ENCODE measurements at regions not wholly inside any gene's neighbourhood (a gene's known extent, or its start where the extent isn't known, plus 50 kb on each side); places are given as distances from the start of the nearest gene placed in this dataset.

DNA sequence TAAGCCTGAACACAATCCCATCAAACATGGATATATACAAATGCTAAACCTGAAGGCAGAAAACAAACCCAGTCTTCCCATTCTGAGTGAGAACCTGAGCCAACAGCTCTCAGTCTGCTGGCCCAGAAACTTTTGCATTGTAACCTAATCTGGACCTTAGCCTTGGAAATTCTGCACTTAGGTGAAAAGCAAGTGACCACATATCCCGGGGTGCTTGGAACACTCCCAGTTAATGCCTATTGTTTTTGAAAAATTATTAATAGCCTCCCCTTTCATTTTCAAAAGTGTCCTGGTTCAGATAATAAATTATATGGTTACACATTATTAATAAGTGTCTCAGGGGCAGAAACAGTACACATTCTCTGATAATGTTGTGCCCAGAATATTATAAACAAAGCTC lies 228.3 kb upstream of the TARS1 start:
- Histone ChIP-seq H3K4me1 (ENCODE audit: control insufficient read depth, low read depth, low read length) (no peaks in the 10 kb centered on the region), H3K9me3 (ENCODE audit: control insufficient read depth, low read depth, low read length) (no peaks in the 10 kb centered on the region), H3K9ac (ENCODE audit: low read length) (no peak overlapping the region), H3K36me3 (ENCODE audit: control insufficient read depth, low read depth, low read length) (no peaks in the 10 kb centered on the region), H3K27me3 (ENCODE audit: control insufficient read depth, insufficient read depth, low read length) (no peaks in the 10 kb centered on the region), H3K27ac (ENCODE audit: low read length) (no peak overlapping the region), H3K4me3 (ENCODE audit: low read length) (no peak overlapping the region)

DNA sequence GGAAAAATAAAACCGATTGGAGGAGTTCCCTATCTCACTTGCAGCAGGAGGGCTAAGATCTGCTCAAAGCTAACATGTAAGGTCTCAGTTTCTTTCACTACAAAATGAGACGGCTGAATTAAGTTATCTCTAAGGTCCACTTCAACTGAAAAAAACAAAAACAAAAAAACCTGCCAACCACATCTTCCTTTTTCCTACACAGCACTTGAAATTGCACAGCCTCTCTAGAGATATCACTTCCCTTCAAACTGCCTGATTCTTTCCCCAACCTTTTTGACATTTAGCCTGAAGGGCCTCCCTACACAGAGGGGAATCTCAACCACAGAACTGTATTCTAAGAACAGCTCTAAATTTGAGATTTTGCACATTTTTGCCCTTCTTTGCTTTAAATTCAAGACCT lies 227.9 kb upstream of the TARS1 start:
- Histone ChIP-seq H3K9me3 (ENCODE audit: control insufficient read depth, low read depth, low read length) (no peaks in the 10 kb centered on the region), H3K9ac (ENCODE audit: low read length) (no peak overlapping the region)

DNA sequence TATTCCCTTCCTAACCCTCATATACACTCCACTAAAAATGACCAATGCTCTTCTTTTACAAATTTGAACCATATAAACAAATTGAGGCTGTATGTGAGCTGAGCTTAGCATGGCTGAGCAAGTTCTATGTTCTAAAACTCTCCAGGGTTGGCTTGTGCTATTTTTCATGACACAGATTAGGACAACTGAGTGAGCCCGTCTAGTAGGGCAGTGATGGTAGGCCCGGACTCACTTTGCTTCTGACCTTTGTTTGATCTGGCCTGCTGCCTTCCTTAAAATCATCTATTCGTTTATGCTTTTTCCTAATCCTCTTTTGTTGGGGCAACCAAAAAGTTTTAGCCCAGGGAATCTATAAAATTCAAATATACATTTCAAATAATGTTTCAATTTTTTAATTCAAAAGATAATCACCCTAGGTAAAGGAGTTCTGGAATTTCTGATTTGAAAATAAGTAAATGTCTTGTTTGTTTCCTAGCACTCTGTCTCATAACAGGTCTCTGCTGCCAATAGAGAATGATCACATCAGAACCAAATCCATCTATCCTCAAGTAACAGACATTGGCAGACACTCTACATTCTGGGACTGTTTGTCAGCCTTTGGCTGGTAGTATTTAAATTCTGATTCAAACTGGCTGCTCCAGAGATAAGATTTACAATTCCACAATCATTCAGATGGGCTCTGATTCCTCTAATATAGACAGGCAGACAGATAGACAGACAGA lies 217.0 kb upstream of the TARS1 start:
- no peaks in the 10 kb centered on the region for H3K9me3 ChIP-seq (ENCODE audit: control insufficient read depth, low read depth, low read length)
- no peak overlapping the region for H3K27ac ChIP-seq (ENCODE audit: low read length)
- H3K36me3 ChIP-seq (ENCODE audit: control insufficient read depth, low read depth, low read length), result no peaks in the 10 kb centered on the region
- H3K27me3 ChIP-seq (ENCODE audit: control insufficient read depth, insufficient read depth, low read length), result no peaks in the 10 kb centered on the region
- peaks cover 8% of the 10 kb centered on the region for H3K4me1 ChIP-seq (ENCODE audit: control insufficient read depth, low read depth, low read length)
- no peak overlapping the region for H3K4me3 ChIP-seq (ENCODE audit: low read length)
- no peak overlapping the region for H3K9ac ChIP-seq (ENCODE audit: low read length)

More for the DNA sequence above, 227.9 kb upstream of the TARS1 start:
- Histone ChIP-seq H3K4me1 (ENCODE audit: control insufficient read depth, low read depth, low read length) (no peaks in the 10 kb centered on the region), H3K27ac (ENCODE audit: low read length) (no peak overlapping the region), H3K4me3 (ENCODE audit: low read length) (no peak overlapping the region), H3K36me3 (ENCODE audit: control insufficient read depth, low read depth, low read length) (no peaks in the 10 kb centered on the region), H3K27me3 (ENCODE audit: control insufficient read depth, insufficient read depth, low read length) (no peaks in the 10 kb centered on the region)

DNA sequence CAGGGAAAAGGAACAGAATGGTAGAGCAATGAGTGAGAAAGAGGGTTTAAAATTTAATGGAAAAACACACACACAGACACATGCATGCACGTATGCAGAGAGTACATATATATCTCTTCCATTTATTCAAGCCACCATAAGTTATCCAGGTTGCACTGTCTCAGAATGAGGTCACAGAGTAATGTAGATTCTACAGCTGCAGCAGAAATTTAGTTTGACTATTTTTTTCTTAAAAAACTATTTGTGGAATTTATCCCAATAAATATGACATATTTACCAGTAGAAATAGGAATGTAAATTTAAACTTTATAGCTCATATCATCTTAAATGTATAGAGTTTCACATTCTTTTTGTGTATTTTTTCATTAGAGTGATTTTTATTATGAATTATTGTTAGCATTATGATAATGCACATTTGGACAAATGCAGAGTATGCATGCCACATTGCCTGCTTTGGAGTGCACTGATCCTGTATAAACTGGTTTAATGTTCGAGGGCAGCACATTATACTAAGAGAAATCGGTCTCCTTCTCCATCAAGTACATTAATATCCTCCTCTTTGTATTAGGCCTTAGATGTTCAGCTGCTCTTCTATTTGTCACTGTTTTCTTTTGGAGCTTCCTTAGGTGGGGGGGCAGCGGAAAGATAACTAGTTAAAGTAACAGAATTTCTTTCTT lies 216.3 kb upstream of the TARS1 start:
- no peak overlapping the region for H3K9ac ChIP-seq (ENCODE audit: low read length)
- H3K4me3 ChIP-seq (ENCODE audit: low read length), result no peak overlapping the region
- no peaks in the 10 kb centered on the region for H3K36me3 ChIP-seq (ENCODE audit: control insufficient read depth, low read depth, low read length)
- peaks cover 8% of the 10 kb centered on the region for H3K4me1 ChIP-seq (ENCODE audit: control insufficient read depth, low read depth, low read length)
- no peaks in the 10 kb centered on the region for H3K9me3 ChIP-seq (ENCODE audit: control insufficient read depth, low read depth, low read length)
- H3K27ac ChIP-seq (ENCODE audit: low read length), result no peak overlapping the region
- H3K27me3 ChIP-seq (ENCODE audit: control insufficient read depth, insufficient read depth, low read length), result no peaks in the 10 kb centered on the region

DNA sequence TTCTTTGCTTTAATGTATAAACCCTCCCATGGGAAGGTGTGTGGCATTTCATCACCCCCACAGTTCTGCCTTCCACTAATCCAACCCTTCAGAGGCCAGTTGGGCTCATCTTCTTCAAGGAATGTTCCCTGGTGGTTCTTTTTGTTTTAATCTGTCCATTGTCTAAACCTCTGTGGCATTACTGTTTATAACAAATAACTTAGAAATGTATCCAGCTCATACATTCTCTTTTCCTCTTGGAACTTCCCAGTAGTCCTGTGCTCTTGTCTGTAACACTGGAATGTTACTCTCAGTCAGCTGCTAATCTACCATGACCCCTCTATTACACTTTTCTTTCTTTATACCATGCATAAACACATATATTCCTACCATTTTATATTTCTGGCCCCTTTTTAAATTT lies 213.5 kb upstream of the TARS1 start:
- H3K27ac ChIP-seq (ENCODE audit: low read length), result no peak overlapping the region
- no peaks in the 10 kb centered on the region for H3K9me3 ChIP-seq (ENCODE audit: control insufficient read depth, low read depth, low read length)
- no peak overlapping the region for H3K4me3 ChIP-seq (ENCODE audit: low read length)
- peaks cover 8% of the 10 kb centered on the region for H3K4me1 ChIP-seq (ENCODE audit: control insufficient read depth, low read depth, low read length)
- H3K9ac ChIP-seq (ENCODE audit: low read length), result no peak overlapping the region
- no peaks in the 10 kb centered on the region for H3K36me3 ChIP-seq (ENCODE audit: control insufficient read depth, low read depth, low read length)
- H3K27me3 ChIP-seq (ENCODE audit: control insufficient read depth, insufficient read depth, low read length), result no peaks in the 10 kb centered on the region

DNA sequence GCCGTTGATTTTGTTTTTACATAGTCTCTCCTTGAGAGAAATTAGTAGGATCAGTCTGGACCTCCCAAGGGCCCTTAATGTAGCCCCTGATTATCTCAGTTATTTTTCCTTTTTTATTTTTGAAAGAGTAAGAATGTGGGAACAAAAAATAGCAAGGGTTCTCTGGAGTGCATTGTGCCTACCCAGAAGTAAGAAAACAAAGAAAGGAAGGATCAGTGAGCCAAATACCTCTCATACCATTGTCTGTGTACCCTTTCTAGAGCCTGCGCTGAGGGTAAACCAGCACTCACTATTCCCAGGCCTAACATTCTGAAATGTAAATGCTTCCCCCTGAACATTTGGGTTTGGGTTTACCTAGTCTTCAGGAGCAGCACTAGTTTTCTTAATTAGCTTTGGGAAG lies 213.0 kb upstream of the TARS1 start:
- H3K27ac ChIP-seq (ENCODE audit: low read length), result no peak overlapping the region
- H3K4me3 ChIP-seq (ENCODE audit: low read length), result no peak overlapping the region
- H3K9ac ChIP-seq (ENCODE audit: low read length), result no peak overlapping the region

DNA sequence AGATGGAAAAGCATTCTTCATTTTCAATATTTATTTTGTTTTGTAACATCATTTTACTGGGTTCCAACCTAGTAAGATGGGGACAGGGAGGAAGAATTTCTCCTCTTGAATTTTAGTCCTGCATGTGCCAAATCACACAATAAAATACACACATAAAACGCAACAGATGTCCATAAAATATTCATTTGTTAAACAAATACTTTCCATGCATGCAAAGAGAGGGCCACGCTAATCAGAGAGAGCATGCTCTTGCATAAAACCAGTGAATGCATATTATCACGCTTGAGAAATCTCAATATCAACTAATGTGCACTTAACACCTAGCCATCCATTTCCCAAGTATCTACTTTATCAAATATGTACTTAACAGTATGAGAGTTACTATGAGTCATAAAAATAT lies 212.6 kb upstream of the TARS1 start:
- H3K9me3 ChIP-seq (ENCODE audit: control insufficient read depth, low read depth, low read length), result no peaks in the 10 kb centered on the region
- H3K36me3 ChIP-seq (ENCODE audit: control insufficient read depth, low read depth, low read length), result no peaks in the 10 kb centered on the region
- no peak overlapping the region for H3K9ac ChIP-seq (ENCODE audit: low read length)
- peaks cover 8% of the 10 kb centered on the region for H3K4me1 ChIP-seq (ENCODE audit: control insufficient read depth, low read depth, low read length)
- H3K4me3 ChIP-seq (ENCODE audit: low read length), result no peak overlapping the region
- no peaks in the 10 kb centered on the region for H3K27me3 ChIP-seq (ENCODE audit: control insufficient read depth, insufficient read depth, low read length)
- no peak overlapping the region for H3K27ac ChIP-seq (ENCODE audit: low read length)

More for the DNA sequence above, 213.0 kb upstream of the TARS1 start:
- Histone ChIP-seq H3K9me3 (ENCODE audit: control insufficient read depth, low read depth, low read length) (no peaks in the 10 kb centered on the region), H3K4me1 (ENCODE audit: control insufficient read depth, low read depth, low read length) (peaks cover 8% of the 10 kb centered on the region), H3K36me3 (ENCODE audit: control insufficient read depth, low read depth, low read length) (no peaks in the 10 kb centered on the region), H3K27me3 (ENCODE audit: control insufficient read depth, insufficient read depth, low read length) (no peaks in the 10 kb centered on the region)

DNA sequence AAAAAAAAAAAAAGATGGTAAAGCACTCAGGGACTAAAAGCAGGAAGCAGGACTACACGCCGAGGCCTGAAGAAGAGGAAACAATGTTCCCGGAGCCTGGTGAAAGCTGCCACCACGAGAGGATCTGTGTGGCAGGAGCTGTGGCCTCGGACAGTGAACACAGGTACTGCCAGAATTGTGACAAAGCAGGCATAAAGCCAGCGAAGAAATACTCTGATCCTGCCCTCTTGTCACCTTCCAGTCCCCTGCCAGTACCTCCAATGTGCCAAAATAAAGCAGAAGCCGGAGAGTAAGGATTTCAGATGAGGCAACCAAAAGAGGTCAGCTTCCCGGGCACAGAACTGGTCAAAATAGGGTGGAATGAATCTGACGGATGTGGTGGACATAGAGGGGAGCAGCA lies 211.5 kb upstream of the TARS1 start:
- Histone ChIP-seq H3K9ac (ENCODE audit: low read length) (no peak overlapping the region), H3K27me3 (ENCODE audit: control insufficient read depth, insufficient read depth, low read length) (no peaks in the 10 kb centered on the region), H3K4me3 (ENCODE audit: low read length) (no peak overlapping the region), H3K27ac (ENCODE audit: low read length) (no peak overlapping the region), H3K36me3 (ENCODE audit: control insufficient read depth, low read depth, low read length) (no peaks in the 10 kb centered on the region), H3K4me1 (ENCODE audit: control insufficient read depth, low read depth, low read length) (peaks cover 8% of the 10 kb centered on the region), H3K9me3 (ENCODE audit: control insufficient read depth, low read depth, low read length) (no peaks in the 10 kb centered on the region)

DNA sequence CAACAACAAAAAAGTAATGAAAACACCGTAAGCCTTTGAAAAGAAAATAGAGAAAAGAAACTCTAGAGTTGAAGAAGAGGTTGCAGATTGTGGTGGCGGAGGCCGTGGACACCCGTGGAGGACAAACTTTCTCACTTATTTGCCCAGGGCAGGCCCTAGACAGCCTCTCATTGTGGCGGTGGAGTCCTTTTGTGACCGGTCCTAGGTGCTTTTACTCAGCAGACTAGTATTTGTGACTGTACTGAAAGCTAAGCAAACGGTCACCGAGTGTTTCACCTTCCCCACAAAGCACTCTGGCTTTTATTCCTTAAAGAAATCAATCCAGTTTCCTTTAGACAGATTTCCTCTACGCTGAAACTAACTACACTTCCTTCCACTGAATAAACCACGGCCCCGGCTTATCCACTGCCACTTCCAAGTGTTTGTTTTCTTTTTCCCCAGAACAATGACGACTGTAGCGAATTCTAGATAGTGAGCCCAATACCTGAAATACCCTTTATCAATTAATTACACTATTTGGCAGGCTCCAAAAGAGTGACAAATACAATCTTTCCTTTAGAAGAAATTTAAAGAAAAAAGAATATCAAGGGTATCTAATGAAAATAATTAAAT lies 210.2 kb upstream of the TARS1 start:
- Histone ChIP-seq H3K27me3 (ENCODE audit: control insufficient read depth, insufficient read depth, low read length) (no peaks in the 10 kb centered on the region), H3K9me3 (ENCODE audit: control insufficient read depth, low read depth, low read length) (no peaks in the 10 kb centered on the region)

DNA sequence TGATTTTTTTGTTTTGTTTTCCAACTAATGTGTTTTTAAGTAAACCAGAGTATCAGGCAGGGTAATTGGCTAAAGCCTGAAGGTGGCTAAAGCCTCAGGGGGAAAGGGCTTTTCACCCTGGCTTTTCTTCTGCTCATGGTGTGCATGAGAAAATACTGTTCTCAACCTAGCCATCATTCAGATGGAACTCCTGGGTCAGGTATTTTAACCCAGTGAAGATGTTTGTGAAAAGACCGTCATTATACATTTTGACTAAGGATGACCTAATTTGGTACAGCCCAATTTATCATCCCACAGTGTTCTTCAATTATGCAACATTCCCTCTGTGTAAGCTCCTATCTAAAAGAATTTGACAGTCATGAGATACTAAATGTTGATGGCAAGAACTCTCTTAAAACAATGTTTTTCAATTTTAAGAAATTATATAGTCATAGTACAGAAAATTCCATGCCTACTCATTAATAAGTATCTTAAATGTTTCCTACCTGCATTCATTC lies 209.5 kb upstream of the TARS1 start:
- Histone ChIP-seq H3K27ac (ENCODE audit: low read length) (no peak overlapping the region), H3K4me3 (ENCODE audit: low read length) (no peak overlapping the region), H3K27me3 (ENCODE audit: control insufficient read depth, insufficient read depth, low read length) (no peaks in the 10 kb centered on the region), H3K4me1 (ENCODE audit: control insufficient read depth, low read depth, low read length) (peaks cover 8% of the 10 kb centered on the region), H3K9me3 (ENCODE audit: control insufficient read depth, low read depth, low read length) (no peaks in the 10 kb centered on the region), H3K9ac (ENCODE audit: low read length) (no peak overlapping the region), H3K36me3 (ENCODE audit: control insufficient read depth, low read depth, low read length) (no peaks in the 10 kb centered on the region)

More for the DNA sequence above, 210.2 kb upstream of the TARS1 start:
- no peak overlapping the region for H3K27ac ChIP-seq (ENCODE audit: low read length)
- H3K4me3 ChIP-seq (ENCODE audit: low read length), result no peak overlapping the region
- peaks cover 8% of the 10 kb centered on the region for H3K4me1 ChIP-seq (ENCODE audit: control insufficient read depth, low read depth, low read length)
- H3K36me3 ChIP-seq (ENCODE audit: control insufficient read depth, low read depth, low read length), result no peaks in the 10 kb centered on the region
- no peak overlapping the region for H3K9ac ChIP-seq (ENCODE audit: low read length)

DNA sequence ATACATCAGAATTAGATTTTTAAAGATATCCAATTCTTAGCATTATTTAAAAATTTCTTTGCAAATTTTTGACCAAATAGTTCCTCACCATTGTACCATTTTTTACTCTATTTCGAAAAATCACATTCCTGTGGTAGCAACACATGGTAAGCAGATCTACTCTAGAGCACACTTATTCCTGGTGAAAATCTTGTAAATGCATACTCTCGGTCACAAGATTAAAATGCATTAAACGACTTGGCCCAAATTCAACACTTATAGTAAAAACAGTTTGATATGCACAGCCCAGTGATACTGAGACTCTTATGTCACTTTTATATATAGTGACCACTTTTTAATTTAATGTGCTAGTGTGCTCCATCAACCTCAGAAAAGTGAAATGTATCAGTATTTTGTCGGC lies 208.8 kb upstream of the TARS1 start:
- no peaks in the 10 kb centered on the region for H3K27me3 ChIP-seq (ENCODE audit: control insufficient read depth, insufficient read depth, low read length)
- H3K36me3 ChIP-seq (ENCODE audit: control insufficient read depth, low read depth, low read length), result no peaks in the 10 kb centered on the region
- H3K27ac ChIP-seq (ENCODE audit: low read length), result no peak overlapping the region
- no peak overlapping the region for H3K9ac ChIP-seq (ENCODE audit: low read length)
- H3K4me3 ChIP-seq (ENCODE audit: low read length), result no peak overlapping the region
- H3K9me3 ChIP-seq (ENCODE audit: control insufficient read depth, low read depth, low read length), result no peaks in the 10 kb centered on the region
- peaks cover 8% of the 10 kb centered on the region for H3K4me1 ChIP-seq (ENCODE audit: control insufficient read depth, low read depth, low read length)
